GM23338 (cell line): ENCODE measurements at regions not wholly inside any gene's neighbourhood (a gene's known extent, or its start where the extent isn't known, plus 50 kb on each side); places are given as distances from the start of the nearest gene placed in this dataset.

ENCODE experiments used
- ATAC-seq: fragments of 200-7000 bp; cut with Tn5 transposase; 3 replicates; pipeline ENCODE4 v1.9.1; 2020
- DNase-seq: peaks from one replicate; pipeline ENCODE4 v3.0.0-alpha.2; 2015; ENCODE audit warnings: low spot score
- H2AFZ ChIP-seq: fragments of 200-600 bp; sonication (generic); 2 replicates; pipeline ENCODE4 v1.8.0; 2016; ENCODE audit warnings: antibody characterized with exemption, mild to moderate bottlenecking, moderate library complexity
- H3F3A ChIP-seq: fragments of 200-600 bp; sonication (generic); replicated peaks from 2 replicates; pipeline ENCODE4 v1.8.0; 2017; ENCODE audit warnings: antibody characterized with exemption, mixed run types, low read depth
- H3K27ac ChIP-seq: fragments of 200-600 bp; sonication (generic); 2 replicates; pipeline ENCODE4 v1.6.1; 2016; ENCODE audit warnings: low read depth
- H3K27me3 ChIP-seq: fragments of 200-600 bp; sonication (generic); 2 replicates; pipeline ENCODE4 v1.8.0; 2016; ENCODE audit warnings: mild to moderate bottlenecking, mixed run types, moderate library complexity; ENCODE audit not compliant: insufficient read depth
- H3K36me3 ChIP-seq: fragments of 200-600 bp; sonication (generic); 2 replicates; pipeline ENCODE4 v1.8.0; 2016; ENCODE audit warnings: mild to moderate bottlenecking; ENCODE audit not compliant: insufficient read depth
- H3K4me1 ChIP-seq: fragments of 200-600 bp; sonication (generic); 2 replicates; pipeline ENCODE4 v1.8.0; 2016; ENCODE audit warnings: mild to moderate bottlenecking, moderate library complexity; ENCODE audit not compliant: insufficient read depth
- H3K4me2 ChIP-seq: fragments of 200-600 bp; sonication (generic); 2 replicates; pipeline ENCODE4 v1.7.1; 2017; ENCODE audit warnings: mixed run types
- H3K4me3 ChIP-seq: fragments of 200-600 bp; sonication (generic); 2 replicates; pipeline ENCODE4 v1.6.1; 2016; ENCODE audit warnings: mixed run types
- H3K79me2 ChIP-seq: fragments of 200-600 bp; sonication (generic); replicated peaks from 2 replicates; pipeline ENCODE4 v1.8.0; 2017; ENCODE audit warnings: mild to moderate bottlenecking; ENCODE audit not compliant: insufficient read depth
- H3K9me2 ChIP-seq: fragments of 200-600 bp; sonication (generic); 2 replicates; pipeline ENCODE4 v1.8.0; 2017; ENCODE audit not compliant: insufficient read depth
- H4K20me1 ChIP-seq: fragments of 200-600 bp; sonication (generic); replicated peaks from 2 replicates; pipeline ENCODE4 v1.8.0; 2017; ENCODE audit warnings: mild to moderate bottlenecking; ENCODE audit not compliant: insufficient read depth
- H3K27ac Mint-ChIP-seq: 2 replicates; pipeline ENCODE4 v1.8.0; 2020; ENCODE audit warnings: inconsistent platforms, mild to moderate bottlenecking, moderate library complexity, mixed read lengths
- H3K27me3 Mint-ChIP-seq: 3 replicates; pipeline ENCODE4 v1.8.0; 2022; ENCODE audit warnings: low read depth, mild to moderate bottlenecking, moderate library complexity, mixed read lengths, inconsistent platforms; ENCODE audit not compliant: insufficient read depth, poor library complexity
- H3K36me3 Mint-ChIP-seq: 3 replicates; pipeline ENCODE4 v1.8.0; 2021; ENCODE audit warnings: low read depth, mild to moderate bottlenecking, inconsistent platforms, moderate library complexity, mixed read lengths
- H3K4me1 Mint-ChIP-seq: 3 replicates; pipeline ENCODE4 v1.8.0; 2020; ENCODE audit warnings: mild to moderate bottlenecking, inconsistent platforms, mixed read lengths
- H3K4me3 Mint-ChIP-seq: 3 replicates; pipeline ENCODE4 v1.8.0; 2021; ENCODE audit warnings: moderate library complexity, mild to moderate bottlenecking, inconsistent platforms, mixed read lengths
- H3K9me3 Mint-ChIP-seq: 3 replicates; pipeline ENCODE4 v1.8.0; 2020; ENCODE audit warnings: moderate library complexity, mild to moderate bottlenecking, inconsistent platforms, mixed read lengths
- CREB1 ChIP-seq: fragments of 250-450 bp; sonication (Bioruptor Pico); IDR thresholded peaks from 2 replicates; pipeline ENCODE4 v1.5.0; 2020; ENCODE audit warnings: low read depth, mild to moderate bottlenecking, moderate library complexity
- EZH2 ChIP-seq: fragments of 200-600 bp; sonication (generic); IDR thresholded peaks from one replicate; pipeline ENCODE4 v1.8.0; 2017; ENCODE audit warnings: antibody characterized with exemption, mild to moderate bottlenecking, low read depth; ENCODE audit not compliant: unreplicated experiment
- EZH2phosphoT487 ChIP-seq: fragments of 200-600 bp; sonication (generic); IDR thresholded peaks from one replicate; pipeline ENCODE4 v1.8.1; 2018; ENCODE audit warnings: antibody characterized with exemption; ENCODE audit not compliant: unreplicated experiment
- JUNB ChIP-seq: IDR thresholded peaks from one replicate; pipeline ENCODE4 v1.6.1; 2016; ENCODE audit warnings: antibody characterized with exemption; ENCODE audit not compliant: unreplicated experiment
- NANOG ChIP-seq: IDR thresholded peaks from 2 replicates; pipeline ENCODE4 v1.6.1; 2016; ENCODE audit warnings: antibody characterized with exemption, borderline replicate concordance
- POLR2AphosphoS5 ChIP-seq: IDR thresholded peaks from 2 replicates; pipeline ENCODE4 v1.6.1; 2016; ENCODE audit warnings: antibody characterized with exemption, low read depth
- STAT1 ChIP-seq: IDR thresholded peaks from one replicate; pipeline ENCODE4 v1.6.1; 2016; ENCODE audit warnings: antibody characterized with exemption; ENCODE audit not compliant: unreplicated experiment
- ZNF114 ChIP-seq: fragments of 250-450 bp; sonication (Bioruptor Pico); IDR thresholded peaks from 2 replicates; pipeline ENCODE4 v1.5.0; 2020; ENCODE audit warnings: mild to moderate bottlenecking, moderate library complexity
- ZNF331 ChIP-seq: fragments of 250-450 bp; sonication (Bioruptor Pico); IDR thresholded peaks from 2 replicates; pipeline ENCODE4 v1.5.0; 2020; ENCODE audit warnings: low read depth, mild to moderate bottlenecking, moderate library complexity
- TF ChIP-seq, protein P1 (sequence below): fragments of 250-450 bp; sonication (Bioruptor Pico); IDR thresholded peaks from 2 replicates; pipeline ENCODE4 v1.5.0; 2020; ENCODE audit warnings: mild to moderate bottlenecking, moderate library complexity
- TF ChIP-seq, protein P2 (sequence below): IDR thresholded peaks from one replicate; pipeline ENCODE4 v1.6.1; 2018; ENCODE audit warnings: antibody characterized with exemption; ENCODE audit not compliant: unreplicated experiment
- TF ChIP-seq, protein P3 (sequence below): IDR thresholded peaks from 2 replicates; pipeline ENCODE4 v1.6.1; 2016; ENCODE audit warnings: antibody characterized with exemption
- TF ChIP-seq, protein P4 (sequence below), 2 experiments: fragments of 200-600 bp in 1 of 2; sonication (generic) in 1 of 2; conservative IDR thresholded peaks; 2 replicates each; pipeline versions ENCODE4 v1.5.1 to v1.6.1; 2016 to 2017; ENCODE audit warnings: antibody characterized with exemption in 2 of 2, low read depth in 2 of 2, mild to moderate bottlenecking in 2 of 2, moderate library complexity in 1 of 2

DNA sequence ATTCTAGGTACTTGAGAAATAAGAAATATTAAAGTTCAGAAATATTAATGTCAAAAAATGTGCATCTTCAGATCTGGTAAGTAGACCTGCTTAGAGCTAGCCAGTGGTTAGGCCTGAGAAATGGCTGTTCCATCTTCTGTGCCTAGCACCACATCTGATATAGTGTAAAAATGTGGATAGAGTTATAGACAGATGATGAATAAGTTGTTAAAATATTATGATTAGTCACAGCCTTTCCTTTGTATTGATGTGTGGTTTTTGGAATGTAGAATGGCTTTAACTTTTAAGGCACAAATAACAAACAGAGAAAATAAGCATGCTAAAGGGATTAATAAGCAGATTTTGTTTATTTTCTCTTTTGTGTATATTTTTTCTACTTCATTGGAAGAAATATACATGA is 133.5 kb upstream of the NUDT6 start:
- Mint-ChIP-seq H3K27me3 (peaks cover 10% of the 10 kb centered on the region), H3K36me3 (peaks cover 53% of the 10 kb centered on the region), H3K9me3 (peaks cover 20% of the 10 kb centered on the region), H3K27ac (no peak overlapping the region), H3K4me1 (peaks cover 3% of the 10 kb centered on the region; the same call in 1 of the 3 replicates), H3K4me3 (no peak overlapping the region)
- H3K9me2 ChIP-seq = 0 out of 2 replicates have a peak, but pooled peaks cover 2% of the 10 kb centered on the region
- H3K27ac ChIP-seq = no peak overlapping the region
- H3K27me3 ChIP-seq = no peaks in the 10 kb centered on the region
- no peak overlapping the region for H3K4me3 ChIP-seq
- no peaks in the 10 kb centered on the region for H3K79me2 ChIP-seq
- H4K20me1 ChIP-seq = no peaks in the 10 kb centered on the region
- no peaks in the 10 kb centered on the region for H3K4me1 ChIP-seq
- ATAC-seq = no peak
- no peaks in the 10 kb centered on the region for H3K36me3 ChIP-seq
- no peak for DNase-seq
- H3F3A ChIP-seq = no peaks in the 10 kb centered on the region
- H3K4me2 ChIP-seq = no peak overlapping the region
- H2AFZ ChIP-seq = no peak overlapping the region
- TF ChIP-seq JUNB (no peak), STAT1 (no peak), EZH2 (no peak), CREB1 (CRISPR knock-in tag) (no peak), POLR2AphosphoS5 (no peak), ZNF114 (CRISPR knock-in tag) (no peak), NANOG (no peak), EZH2phosphoT487 (no peak), ZNF331 (CRISPR knock-in tag) (no peak)
- TF ChIP-seq, protein P1, sequence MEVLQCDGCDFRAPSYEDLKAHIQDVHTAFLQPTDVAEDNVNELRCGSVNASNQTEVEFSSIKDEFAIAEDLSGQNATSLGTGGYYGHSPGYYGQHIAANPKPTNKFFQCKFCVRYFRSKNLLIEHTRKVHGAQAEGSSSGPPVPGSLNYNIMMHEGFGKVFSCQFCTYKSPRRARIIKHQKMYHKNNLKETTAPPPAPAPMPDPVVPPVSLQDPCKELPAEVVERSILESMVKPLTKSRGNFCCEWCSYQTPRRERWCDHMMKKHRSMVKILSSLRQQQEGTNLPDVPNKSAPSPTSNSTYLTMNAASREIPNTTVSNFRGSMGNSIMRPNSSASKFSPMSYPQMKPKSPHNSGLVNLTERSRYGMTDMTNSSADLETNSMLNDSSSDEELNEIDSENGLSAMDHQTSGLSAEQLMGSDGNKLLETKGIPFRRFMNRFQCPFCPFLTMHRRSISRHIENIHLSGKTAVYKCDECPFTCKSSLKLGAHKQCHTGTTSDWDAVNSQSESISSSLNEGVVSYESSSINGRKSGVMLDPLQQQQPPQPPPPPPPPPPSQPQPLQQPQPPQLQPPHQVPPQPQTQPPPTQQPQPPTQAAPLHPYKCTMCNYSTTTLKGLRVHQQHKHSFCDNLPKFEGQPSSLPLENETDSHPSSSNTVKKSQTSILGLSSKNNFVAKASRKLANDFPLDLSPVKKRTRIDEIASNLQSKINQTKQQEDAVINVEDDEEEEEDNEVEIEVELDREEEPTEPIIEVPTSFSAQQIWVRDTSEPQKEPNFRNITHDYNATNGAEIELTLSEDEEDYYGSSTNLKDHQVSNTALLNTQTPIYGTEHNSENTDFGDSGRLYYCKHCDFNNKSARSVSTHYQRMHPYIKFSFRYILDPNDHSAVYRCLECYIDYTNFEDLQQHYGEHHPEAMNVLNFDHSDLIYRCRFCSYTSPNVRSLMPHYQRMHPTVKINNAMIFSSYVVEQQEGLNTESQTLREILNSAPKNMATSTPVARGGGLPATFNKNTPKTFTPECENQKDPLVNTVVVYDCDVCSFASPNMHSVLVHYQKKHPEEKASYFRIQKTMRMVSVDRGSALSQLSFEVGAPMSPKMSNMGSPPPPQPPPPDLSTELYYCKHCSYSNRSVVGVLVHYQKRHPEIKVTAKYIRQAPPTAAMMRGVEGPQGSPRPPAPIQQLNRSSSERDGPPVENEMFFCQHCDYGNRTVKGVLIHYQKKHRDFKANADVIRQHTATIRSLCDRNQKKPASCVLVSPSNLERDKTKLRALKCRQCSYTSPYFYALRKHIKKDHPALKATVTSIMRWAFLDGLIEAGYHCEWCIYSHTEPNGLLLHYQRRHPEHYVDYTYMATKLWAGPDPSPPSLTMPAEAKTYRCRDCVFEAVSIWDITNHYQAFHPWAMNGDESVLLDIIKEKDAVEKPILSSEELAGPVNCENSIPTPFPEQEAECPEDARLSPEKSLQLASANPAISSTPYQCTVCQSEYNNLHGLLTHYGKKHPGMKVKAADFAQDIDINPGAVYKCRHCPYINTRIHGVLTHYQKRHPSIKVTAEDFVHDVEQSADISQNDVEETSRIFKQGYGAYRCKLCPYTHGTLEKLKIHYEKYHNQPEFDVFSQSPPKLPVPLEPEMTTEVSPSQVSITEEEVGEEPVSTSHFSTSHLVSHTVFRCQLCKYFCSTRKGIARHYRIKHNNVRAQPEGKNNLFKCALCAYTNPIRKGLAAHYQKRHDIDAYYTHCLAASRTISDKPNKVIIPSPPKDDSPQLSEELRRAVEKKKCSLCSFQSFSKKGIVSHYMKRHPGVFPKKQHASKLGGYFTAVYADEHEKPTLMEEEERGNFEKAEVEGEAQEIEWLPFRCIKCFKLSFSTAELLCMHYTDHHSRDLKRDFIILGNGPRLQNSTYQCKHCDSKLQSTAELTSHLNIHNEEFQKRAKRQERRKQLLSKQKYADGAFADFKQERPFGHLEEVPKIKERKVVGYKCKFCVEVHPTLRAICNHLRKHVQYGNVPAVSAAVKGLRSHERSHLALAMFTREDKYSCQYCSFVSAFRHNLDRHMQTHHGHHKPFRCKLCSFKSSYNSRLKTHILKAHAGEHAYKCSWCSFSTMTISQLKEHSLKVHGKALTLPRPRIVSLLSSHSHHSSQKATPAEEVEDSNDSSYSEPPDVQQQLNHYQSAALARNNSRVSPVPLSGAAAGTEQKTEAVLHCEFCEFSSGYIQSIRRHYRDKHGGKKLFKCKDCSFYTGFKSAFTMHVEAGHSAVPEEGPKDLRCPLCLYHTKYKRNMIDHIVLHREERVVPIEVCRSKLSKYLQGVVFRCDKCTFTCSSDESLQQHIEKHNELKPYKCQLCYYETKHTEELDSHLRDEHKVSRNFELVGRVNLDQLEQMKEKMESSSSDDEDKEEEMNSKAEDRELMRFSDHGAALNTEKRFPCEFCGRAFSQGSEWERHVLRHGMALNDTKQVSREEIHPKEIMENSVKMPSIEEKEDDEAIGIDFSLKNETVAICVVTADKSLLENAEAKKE = no peak
- TF ChIP-seq, protein P2, sequence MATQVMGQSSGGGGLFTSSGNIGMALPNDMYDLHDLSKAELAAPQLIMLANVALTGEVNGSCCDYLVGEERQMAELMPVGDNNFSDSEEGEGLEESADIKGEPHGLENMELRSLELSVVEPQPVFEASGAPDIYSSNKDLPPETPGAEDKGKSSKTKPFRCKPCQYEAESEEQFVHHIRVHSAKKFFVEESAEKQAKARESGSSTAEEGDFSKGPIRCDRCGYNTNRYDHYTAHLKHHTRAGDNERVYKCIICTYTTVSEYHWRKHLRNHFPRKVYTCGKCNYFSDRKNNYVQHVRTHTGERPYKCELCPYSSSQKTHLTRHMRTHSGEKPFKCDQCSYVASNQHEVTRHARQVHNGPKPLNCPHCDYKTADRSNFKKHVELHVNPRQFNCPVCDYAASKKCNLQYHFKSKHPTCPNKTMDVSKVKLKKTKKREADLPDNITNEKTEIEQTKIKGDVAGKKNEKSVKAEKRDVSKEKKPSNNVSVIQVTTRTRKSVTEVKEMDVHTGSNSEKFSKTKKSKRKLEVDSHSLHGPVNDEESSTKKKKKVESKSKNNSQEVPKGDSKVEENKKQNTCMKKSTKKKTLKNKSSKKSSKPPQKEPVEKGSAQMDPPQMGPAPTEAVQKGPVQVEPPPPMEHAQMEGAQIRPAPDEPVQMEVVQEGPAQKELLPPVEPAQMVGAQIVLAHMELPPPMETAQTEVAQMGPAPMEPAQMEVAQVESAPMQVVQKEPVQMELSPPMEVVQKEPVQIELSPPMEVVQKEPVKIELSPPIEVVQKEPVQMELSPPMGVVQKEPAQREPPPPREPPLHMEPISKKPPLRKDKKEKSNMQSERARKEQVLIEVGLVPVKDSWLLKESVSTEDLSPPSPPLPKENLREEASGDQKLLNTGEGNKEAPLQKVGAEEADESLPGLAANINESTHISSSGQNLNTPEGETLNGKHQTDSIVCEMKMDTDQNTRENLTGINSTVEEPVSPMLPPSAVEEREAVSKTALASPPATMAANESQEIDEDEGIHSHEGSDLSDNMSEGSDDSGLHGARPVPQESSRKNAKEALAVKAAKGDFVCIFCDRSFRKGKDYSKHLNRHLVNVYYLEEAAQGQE = no peak
- TF ChIP-seq, protein P3, sequence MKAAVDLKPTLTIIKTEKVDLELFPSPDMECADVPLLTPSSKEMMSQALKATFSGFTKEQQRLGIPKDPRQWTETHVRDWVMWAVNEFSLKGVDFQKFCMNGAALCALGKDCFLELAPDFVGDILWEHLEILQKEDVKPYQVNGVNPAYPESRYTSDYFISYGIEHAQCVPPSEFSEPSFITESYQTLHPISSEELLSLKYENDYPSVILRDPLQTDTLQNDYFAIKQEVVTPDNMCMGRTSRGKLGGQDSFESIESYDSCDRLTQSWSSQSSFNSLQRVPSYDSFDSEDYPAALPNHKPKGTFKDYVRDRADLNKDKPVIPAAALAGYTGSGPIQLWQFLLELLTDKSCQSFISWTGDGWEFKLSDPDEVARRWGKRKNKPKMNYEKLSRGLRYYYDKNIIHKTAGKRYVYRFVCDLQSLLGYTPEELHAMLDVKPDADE = no peak
- TF ChIP-seq, protein P4, sequence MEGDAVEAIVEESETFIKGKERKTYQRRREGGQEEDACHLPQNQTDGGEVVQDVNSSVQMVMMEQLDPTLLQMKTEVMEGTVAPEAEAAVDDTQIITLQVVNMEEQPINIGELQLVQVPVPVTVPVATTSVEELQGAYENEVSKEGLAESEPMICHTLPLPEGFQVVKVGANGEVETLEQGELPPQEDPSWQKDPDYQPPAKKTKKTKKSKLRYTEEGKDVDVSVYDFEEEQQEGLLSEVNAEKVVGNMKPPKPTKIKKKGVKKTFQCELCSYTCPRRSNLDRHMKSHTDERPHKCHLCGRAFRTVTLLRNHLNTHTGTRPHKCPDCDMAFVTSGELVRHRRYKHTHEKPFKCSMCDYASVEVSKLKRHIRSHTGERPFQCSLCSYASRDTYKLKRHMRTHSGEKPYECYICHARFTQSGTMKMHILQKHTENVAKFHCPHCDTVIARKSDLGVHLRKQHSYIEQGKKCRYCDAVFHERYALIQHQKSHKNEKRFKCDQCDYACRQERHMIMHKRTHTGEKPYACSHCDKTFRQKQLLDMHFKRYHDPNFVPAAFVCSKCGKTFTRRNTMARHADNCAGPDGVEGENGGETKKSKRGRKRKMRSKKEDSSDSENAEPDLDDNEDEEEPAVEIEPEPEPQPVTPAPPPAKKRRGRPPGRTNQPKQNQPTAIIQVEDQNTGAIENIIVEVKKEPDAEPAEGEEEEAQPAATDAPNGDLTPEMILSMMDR (conservative IDR thresholded peaks at IDR 0.05; ENCODE audit: low read depth in 2 of 2) = no peak
